Mesenchymal stem cell (in vitro differentiated cells and primary cell): ENCODE measurements at regions not wholly inside any gene's neighbourhood (a gene's known extent, or its start where the extent isn't known, plus 50 kb on each side); places are given as distances from the start of the nearest gene placed in this dataset.
"Not testable (repeated sequence)": the region's sequence is repeated elsewhere in the genome, so short reads cannot be mapped to it uniquely, and the experiment has no call there.

Experiments used
- DNase-seq: peaks from one replicate; pipeline ENCODE4 v3.0.0-alpha.2; 2013
- H2AFZ ChIP-seq: one replicate; pipeline ENCODE4 v1.6.1; 2013; ENCODE audit warnings: low read depth, mild to moderate bottlenecking, control low read depth, inconsistent platforms, low read length, moderate library complexity
- H2AK5ac ChIP-seq: 2 replicates; pipeline ENCODE4 v1.6.1; 2013; ENCODE audit warnings: low read length, moderate library complexity, mild to moderate bottlenecking, inconsistent platforms; ENCODE audit not compliant: severe bottlenecking
- H2BK120ac ChIP-seq: one replicate; pipeline ENCODE4 v1.6.1; 2013; ENCODE audit warnings: low read depth, mild to moderate bottlenecking, inconsistent platforms, low read length, moderate library complexity
- H2BK12ac ChIP-seq, 2 experiments: one replicate each; pipeline ENCODE4 v1.6.1; 2013; ENCODE audit warnings: inconsistent platforms in 2 of 2, low read length in 2 of 2, mild to moderate bottlenecking in 2 of 2, moderate library complexity in 2 of 2, control low read depth in 1 of 2
- H2BK15ac ChIP-seq: one replicate; pipeline ENCODE4 v1.6.1; 2013; ENCODE audit warnings: mild to moderate bottlenecking, low read depth, inconsistent platforms; ENCODE audit not compliant: poor library complexity, severe bottlenecking
- H2BK5ac ChIP-seq: 2 replicates; pipeline ENCODE4 v1.6.1; 2013; ENCODE audit warnings: low read depth, mild to moderate bottlenecking, low read length, control low read depth, inconsistent platforms; ENCODE audit not compliant: poor library complexity, severe bottlenecking
- H3K14ac ChIP-seq, 2 experiments: one replicate each; pipeline ENCODE4 v1.6.1; 2013; ENCODE audit warnings: inconsistent platforms in 2 of 2, low read length in 2 of 2, control low read depth in 1 of 2, mild to moderate bottlenecking in 1 of 2, moderate library complexity in 1 of 2
- H3K18ac ChIP-seq, 2 experiments: one replicate each; pipeline ENCODE4 v1.6.1; 2013; ENCODE audit warnings: inconsistent platforms in 2 of 2, low read length in 2 of 2, control low read depth in 1 of 2, low read depth in 1 of 2, mild to moderate bottlenecking in 1 of 2
- H3K23ac ChIP-seq, 2 experiments: one replicate each; pipeline ENCODE4 v1.6.1; 2013; ENCODE audit warnings: inconsistent platforms in 2 of 2, low read length in 2 of 2, mild to moderate bottlenecking in 2 of 2, moderate library complexity in 2 of 2, control low read depth in 1 of 2
- H3K27ac ChIP-seq: 2 replicates; pipeline ENCODE4 v1.5.1; 2013; ENCODE audit warnings: mild to moderate bottlenecking, moderate library complexity, low read length, control low read depth, inconsistent platforms; ENCODE audit not compliant: poor library complexity, severe bottlenecking
- H3K27me3 ChIP-seq, 2 experiments: 2 replicates each; pipeline versions ENCODE4 v1.6.1 to v1.7.0; 2013; ENCODE audit warnings: low read length in 2 of 2, mild to moderate bottlenecking in 2 of 2, moderate library complexity in 2 of 2, control low read depth in 1 of 2, inconsistent platforms in 1 of 2; ENCODE audit not compliant: control insufficient read depth in 1 of 2, insufficient read depth in 1 of 2
- H3K36me3 ChIP-seq, 2 experiments: 2 replicates each; pipeline versions ENCODE4 v1.6.1 to v1.7.0; 2013; ENCODE audit warnings: low read length in 2 of 2, control low read depth in 1 of 2, inconsistent platforms in 1 of 2, low read depth in 1 of 2, mild to moderate bottlenecking in 1 of 2; ENCODE audit not compliant: insufficient read depth in 2 of 2, control insufficient read depth in 1 of 2
- H3K4ac ChIP-seq, 2 experiments: one replicate each; pipeline ENCODE4 v1.6.1; 2013; ENCODE audit warnings: inconsistent platforms in 2 of 2, low read length in 2 of 2, mild to moderate bottlenecking in 2 of 2, moderate library complexity in 2 of 2, control low read depth in 1 of 2, low read depth in 1 of 2
- H3K4me1 ChIP-seq: 2 replicates; pipeline ENCODE4 v1.6.1; 2013; ENCODE audit warnings: low read depth, low read length, control low read depth; ENCODE audit not compliant: control insufficient read depth, insufficient read depth
- H3K4me2 ChIP-seq: 2 replicates; pipeline ENCODE4 v1.6.1; 2013; ENCODE audit warnings: low read length, mild to moderate bottlenecking, inconsistent platforms; ENCODE audit not compliant: poor library complexity, severe bottlenecking
- H3K4me3 ChIP-seq, 2 experiments: 2 replicates each; pipeline versions ENCODE4 v1.5.1 to v1.7.0; 2013; ENCODE audit warnings: low read length in 2 of 2, mild to moderate bottlenecking in 2 of 2, control low read depth in 1 of 2, low read depth in 1 of 2; ENCODE audit not compliant: insufficient read depth in 1 of 2
- H3K79me1 ChIP-seq: replicated peaks from 2 replicates; pipeline ENCODE4 v1.6.1; 2013; ENCODE audit warnings: mild to moderate bottlenecking, control low read depth, low read length, inconsistent platforms; ENCODE audit not compliant: poor library complexity, severe bottlenecking
- H3K9ac ChIP-seq: 2 replicates; pipeline ENCODE4 v1.7.0; 2013; ENCODE audit warnings: mild to moderate bottlenecking, low read length, moderate library complexity
- H3K9me3 ChIP-seq: 2 replicates; pipeline ENCODE4 v1.7.0; 2013; ENCODE audit warnings: mild to moderate bottlenecking, low read length; ENCODE audit not compliant: control insufficient read depth
- H4K8ac ChIP-seq: one replicate; pipeline ENCODE4 v1.6.1; 2013; ENCODE audit warnings: inconsistent platforms, mild to moderate bottlenecking, low read length, moderate library complexity
- H4K91ac ChIP-seq: one replicate; pipeline ENCODE4 v1.6.1; 2013; ENCODE audit warnings: mild to moderate bottlenecking, low read length, inconsistent platforms
- WGBS: methylation state at CpG from one replicate; pipeline ENCODE4 v1.1.7; 2013; ENCODE audit warnings: mixed read lengths; 5-methylcytosine and 5-hydroxymethylcytosine counted together

DNA sequence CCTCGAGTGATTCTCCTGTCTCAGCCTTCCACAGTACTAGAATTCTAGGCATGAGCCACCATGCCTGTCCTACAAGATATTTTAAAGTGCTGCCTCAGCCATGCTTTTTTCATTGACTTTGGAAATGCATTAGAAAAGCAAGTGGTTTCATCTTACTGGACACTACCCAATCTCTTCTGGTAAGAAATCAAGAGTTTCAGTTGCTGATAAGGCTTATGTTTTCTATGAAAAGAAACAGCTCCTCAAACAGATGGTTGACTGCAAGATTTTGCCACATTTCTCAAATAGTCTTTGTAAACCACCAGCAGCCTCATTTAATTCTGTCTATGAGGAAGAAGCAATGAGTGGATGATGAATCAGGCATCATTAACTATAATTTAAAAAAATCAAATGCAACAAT, 264.5 kb upstream of the LRP1B start:
- no peak overlapping the region for H3K4me3 ChIP-seq
- H2AFZ ChIP-seq, result no peak overlapping the region
- no peak overlapping the region for H2BK120ac ChIP-seq
- no peak overlapping the region for H3K18ac ChIP-seq
- H2BK12ac ChIP-seq, result no peak overlapping the region
- 100% methylated on average over 1 of the region's 1 CpG for WGBS
- H2BK5ac ChIP-seq, result no peak overlapping the region
- H2BK15ac ChIP-seq, result no peak overlapping the region
- DNase-seq, result no peak
- no peak overlapping the region for H3K4ac ChIP-seq
- no peak overlapping the region for H4K8ac ChIP-seq
- no peaks in the 10 kb centered on the region for H3K79me1 ChIP-seq
- H3K23ac ChIP-seq, result no peak overlapping the region
- H3K14ac ChIP-seq, result no peak overlapping the region
- H2AK5ac ChIP-seq, result no peak overlapping the region
- H3K27me3 ChIP-seq, result no peaks in the 10 kb centered on the region
- H3K4me2 ChIP-seq, result no peak overlapping the region
- H3K36me3 ChIP-seq, result no peaks in the 10 kb centered on the region
- peaks cover 14% of the 10 kb centered on the region for H3K9me3 ChIP-seq
- no peak overlapping the region for H3K9ac ChIP-seq
- no peak overlapping the region for H3K27ac ChIP-seq
- no peaks in the 10 kb centered on the region for H3K4me1 ChIP-seq
- no peak overlapping the region for H4K91ac ChIP-seq

DNA sequence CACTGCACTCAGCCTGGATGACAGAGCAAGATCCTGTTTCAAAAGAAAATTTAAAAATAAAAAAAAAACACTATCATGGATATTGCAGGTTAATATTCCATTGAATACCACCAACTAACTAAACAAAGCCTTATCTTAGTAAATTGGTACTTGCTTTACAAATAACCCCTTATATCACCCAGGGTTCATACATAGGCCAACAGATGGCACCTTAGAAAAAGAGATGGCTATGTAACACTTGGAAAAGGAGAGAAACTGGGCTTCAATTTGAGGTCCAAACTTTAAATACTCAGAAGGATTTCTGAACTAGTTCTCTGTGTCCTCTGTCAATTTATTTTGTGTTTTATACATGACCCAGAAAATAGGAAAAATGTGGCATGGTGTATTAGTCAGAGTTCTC, 249.6 kb upstream of the LRP1B start:
- no peaks in the 10 kb centered on the region for H3K27me3 ChIP-seq
- H3K4me3 ChIP-seq, result no peak overlapping the region
- no peak overlapping the region for H3K4ac ChIP-seq
- no peak overlapping the region for H3K18ac ChIP-seq
- H3K9me3 ChIP-seq, result no peaks in the 10 kb centered on the region
- no peak overlapping the region for H3K23ac ChIP-seq
- no peak overlapping the region for H3K4me2 ChIP-seq
- H2BK12ac ChIP-seq, result no peak overlapping the region
- no peaks in the 10 kb centered on the region for H3K36me3 ChIP-seq
- H2BK5ac ChIP-seq, result no peak overlapping the region
- no peak overlapping the region for H4K8ac ChIP-seq
- H3K14ac ChIP-seq, result no peak overlapping the region
- H2BK120ac ChIP-seq, result no peak overlapping the region
- no peak overlapping the region for H2AFZ ChIP-seq
- H2AK5ac ChIP-seq, result no peak overlapping the region
- DNase-seq, result no peak
- no peak overlapping the region for H3K9ac ChIP-seq
- H3K79me1 ChIP-seq, result no peaks in the 10 kb centered on the region
- no peak overlapping the region for H3K27ac ChIP-seq
- no peaks in the 10 kb centered on the region for H3K4me1 ChIP-seq
- no peak overlapping the region for H4K91ac ChIP-seq
- no peak overlapping the region for H2BK15ac ChIP-seq

DNA sequence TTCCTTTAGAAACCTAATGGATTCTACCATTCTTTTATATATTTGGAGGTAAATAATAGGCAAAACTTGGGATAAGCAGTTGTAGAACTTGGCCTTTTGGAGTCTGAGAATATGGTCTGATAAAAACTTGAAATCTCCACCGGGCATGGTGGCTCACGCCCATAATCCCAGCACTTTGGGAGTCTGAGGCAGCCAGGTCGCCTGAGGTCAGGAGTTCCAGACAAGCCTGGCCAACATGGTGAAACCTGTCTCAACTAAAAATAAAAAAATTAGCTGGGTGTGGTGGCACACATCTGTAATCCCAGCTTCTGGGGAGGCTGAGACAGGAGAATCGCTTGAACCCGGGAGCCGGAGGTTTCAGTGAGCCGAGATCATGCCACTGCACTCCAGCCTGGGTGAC, 231.3 kb upstream of the LRP1B start:
- not testable (repeated sequence) for H3K4me1 ChIP-seq, H2BK120ac ChIP-seq, H3K23ac ChIP-seq, H4K91ac ChIP-seq, H4K8ac ChIP-seq, H2BK5ac ChIP-seq, H3K4me2 ChIP-seq, H2BK12ac ChIP-seq, H3K79me1 ChIP-seq, H2AFZ ChIP-seq, H3K36me3 ChIP-seq, H3K9ac ChIP-seq, H3K4ac ChIP-seq, H3K9me3 ChIP-seq, H2BK15ac ChIP-seq, H3K14ac ChIP-seq, H3K4me3 ChIP-seq, DNase-seq, H3K18ac ChIP-seq, H2AK5ac ChIP-seq, H3K27me3 ChIP-seq, H3K27ac ChIP-seq
- WGBS, result over 99% methylated on average over 7 of the region's 7 CpGs

DNA sequence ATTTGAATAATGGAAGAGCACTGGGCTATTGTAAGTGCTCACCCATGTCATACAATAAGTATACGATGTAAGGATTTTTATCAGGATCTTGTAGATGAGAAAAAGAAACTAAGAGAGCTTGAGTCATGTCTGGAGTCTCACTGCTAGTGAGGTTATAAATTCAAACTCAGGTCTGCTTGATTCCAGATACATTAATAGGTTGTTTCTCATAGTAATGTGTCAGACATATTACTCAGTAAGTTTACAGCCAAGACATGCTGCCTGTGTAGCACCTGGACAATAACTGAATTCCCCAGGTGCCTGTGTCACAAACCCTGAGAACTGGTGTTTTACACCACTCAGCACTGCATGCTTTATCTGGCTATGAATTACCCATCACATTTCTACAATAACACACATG, 216.9 kb upstream of the LRP1B start:
- Histone ChIP-seq H2BK5ac (no peak overlapping the region), H2AK5ac (no peak overlapping the region), H2AFZ (no peak overlapping the region), H2BK120ac (no peak overlapping the region), H3K4me2 (no peak overlapping the region), H3K27ac (no peak overlapping the region), H3K9me3 (peaks cover 4% of the 10 kb centered on the region), H3K4me3 (no peak overlapping the region), H3K36me3 (no peaks in the 10 kb centered on the region), H3K79me1 (no peaks in the 10 kb centered on the region), H2BK12ac (no peak overlapping the region), H2BK15ac (no peak overlapping the region), H3K14ac (no peak overlapping the region), H4K8ac (no peak overlapping the region), H3K18ac (no peak overlapping the region), H3K23ac (no peak overlapping the region), H3K4ac (no peak overlapping the region), H3K27me3 (no peaks in the 10 kb centered on the region), H4K91ac (no peak overlapping the region), H3K4me1 (no peaks in the 10 kb centered on the region), H3K9ac (no peak overlapping the region)
- DNase-seq, result no peak
- 100% methylated on average over 1 of the region's 1 CpG for WGBS
